GM12872 (cell line): ENCODE measurements at regions not wholly inside any gene's neighbourhood (a gene's known extent, or its start where the extent isn't known, plus 50 kb on each side); places are given as distances from the start of the nearest gene placed in this dataset.

Source experiments
- TF ChIP-seq, protein P1 (sequence below): IDR thresholded peaks from 3 replicates; pipeline ENCODE4 v1.5.1; 2011; ENCODE audit warnings: low read depth, mild to moderate bottlenecking, low read length, moderate library complexity; ENCODE audit not compliant: insufficient read depth

DNA sequence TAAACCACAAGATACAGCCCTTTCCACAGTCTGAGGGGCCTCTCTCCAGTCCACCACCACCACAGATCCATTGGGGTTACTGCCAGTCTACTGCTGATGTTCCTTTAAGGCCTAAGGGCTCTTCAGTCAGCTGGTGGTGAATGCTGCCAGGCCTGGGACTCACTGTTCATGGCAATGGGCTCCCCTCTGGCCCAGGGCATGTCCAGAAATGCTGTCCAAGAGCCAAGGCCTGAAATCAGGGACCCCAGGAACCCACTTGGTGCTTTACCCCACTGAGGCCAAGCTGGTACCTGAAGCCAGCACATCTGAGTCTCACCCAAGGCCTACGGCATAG, 128.6 kb upstream of the CBLB start:
- TF ChIP-seq, protein P1, sequence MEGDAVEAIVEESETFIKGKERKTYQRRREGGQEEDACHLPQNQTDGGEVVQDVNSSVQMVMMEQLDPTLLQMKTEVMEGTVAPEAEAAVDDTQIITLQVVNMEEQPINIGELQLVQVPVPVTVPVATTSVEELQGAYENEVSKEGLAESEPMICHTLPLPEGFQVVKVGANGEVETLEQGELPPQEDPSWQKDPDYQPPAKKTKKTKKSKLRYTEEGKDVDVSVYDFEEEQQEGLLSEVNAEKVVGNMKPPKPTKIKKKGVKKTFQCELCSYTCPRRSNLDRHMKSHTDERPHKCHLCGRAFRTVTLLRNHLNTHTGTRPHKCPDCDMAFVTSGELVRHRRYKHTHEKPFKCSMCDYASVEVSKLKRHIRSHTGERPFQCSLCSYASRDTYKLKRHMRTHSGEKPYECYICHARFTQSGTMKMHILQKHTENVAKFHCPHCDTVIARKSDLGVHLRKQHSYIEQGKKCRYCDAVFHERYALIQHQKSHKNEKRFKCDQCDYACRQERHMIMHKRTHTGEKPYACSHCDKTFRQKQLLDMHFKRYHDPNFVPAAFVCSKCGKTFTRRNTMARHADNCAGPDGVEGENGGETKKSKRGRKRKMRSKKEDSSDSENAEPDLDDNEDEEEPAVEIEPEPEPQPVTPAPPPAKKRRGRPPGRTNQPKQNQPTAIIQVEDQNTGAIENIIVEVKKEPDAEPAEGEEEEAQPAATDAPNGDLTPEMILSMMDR: no peak

- TF ChIP-seq, protein P1: no peak
Measured at GRCh38 chr3:105997800-105998526, 129.2 kb upstream of the CBLB start.

GRCh38 chr3:105999856-106000255, 131.0 kb upstream of the CBLB start:
- TF ChIP-seq, protein P1: no peak

GRCh38 chr3:106001923-106002322, 133.1 kb upstream of the CBLB start:
- TF ChIP-seq, protein P1: no peak

DNA sequence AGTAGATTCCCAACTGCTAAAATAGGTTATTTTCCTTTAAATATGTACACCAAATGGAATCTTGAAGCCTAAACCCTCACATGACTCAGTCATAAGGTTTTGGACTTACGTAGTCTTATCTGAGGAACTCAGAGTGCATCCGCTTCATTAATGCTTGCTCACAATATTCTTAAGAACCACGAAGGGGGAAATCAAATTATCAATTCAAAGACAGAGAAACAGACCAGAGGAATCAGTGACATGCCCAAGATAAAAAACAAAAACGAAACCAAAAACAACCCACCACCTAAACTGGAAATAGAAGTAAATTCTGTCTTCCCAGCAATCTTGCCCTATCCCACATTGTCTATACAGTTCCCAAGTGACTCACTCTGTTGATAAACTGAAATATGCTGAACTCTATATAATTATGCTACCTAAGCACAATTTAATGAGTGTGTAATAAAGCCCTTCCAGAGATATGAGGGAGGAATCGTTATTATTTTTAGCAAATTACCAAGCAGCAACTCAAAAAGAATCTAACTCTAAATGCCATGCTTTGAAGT, 135.4 kb upstream of the CBLB start:
- TF ChIP-seq, protein P1: no peak

DNA sequence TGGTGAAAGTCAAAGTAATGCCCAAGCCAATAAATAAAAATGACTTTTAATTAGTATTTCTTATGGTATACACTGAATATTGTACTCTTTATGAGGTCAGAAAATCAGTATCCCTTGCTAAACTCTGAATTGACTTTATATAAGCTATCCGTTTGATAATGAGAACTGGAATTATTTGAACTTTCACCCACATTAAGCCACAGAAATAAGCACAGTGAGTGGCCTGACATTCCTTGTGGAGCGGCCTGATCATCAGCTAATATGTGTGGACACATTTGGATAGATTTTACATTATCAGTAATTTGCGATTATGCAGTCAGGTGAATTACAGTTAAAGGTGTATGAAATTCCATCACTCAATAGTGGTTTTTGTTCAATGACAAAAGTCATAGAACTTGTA, 136.0 kb upstream of the CBLB start:
- TF ChIP-seq, protein P1: no peak

GRCh38 chr3:106006001-106006400, 137.2 kb upstream of the CBLB start:
- TF ChIP-seq, protein P1: no peak

- TF ChIP-seq, protein P1: no peak
Measured at GRCh38 chr3:106006571-106006970, 137.8 kb upstream of the CBLB start.
